UCSD-AML1 (cell line): ENCODE measurements at regions not wholly inside any gene's neighbourhood (a gene's known extent, or its start where the extent isn't known, plus 50 kb on each side); places are given as distances from the start of the nearest gene placed in this dataset.

Source experiments
- DNase-seq: peaks from one replicate; lab custom pipeline; 2025; ENCODE audit not compliant: unreplicated experiment; lab: John Stamatoyannopoulos, UW

GRCh38 chr1:62917314-62917713, 133.4 kb downstream of the ATG4C start:
- DNase-seq: no peak

- DNase-seq: no peak
Observed at GRCh38 chr1:62917805-62918204, 133.9 kb downstream of the ATG4C start.

DNA sequence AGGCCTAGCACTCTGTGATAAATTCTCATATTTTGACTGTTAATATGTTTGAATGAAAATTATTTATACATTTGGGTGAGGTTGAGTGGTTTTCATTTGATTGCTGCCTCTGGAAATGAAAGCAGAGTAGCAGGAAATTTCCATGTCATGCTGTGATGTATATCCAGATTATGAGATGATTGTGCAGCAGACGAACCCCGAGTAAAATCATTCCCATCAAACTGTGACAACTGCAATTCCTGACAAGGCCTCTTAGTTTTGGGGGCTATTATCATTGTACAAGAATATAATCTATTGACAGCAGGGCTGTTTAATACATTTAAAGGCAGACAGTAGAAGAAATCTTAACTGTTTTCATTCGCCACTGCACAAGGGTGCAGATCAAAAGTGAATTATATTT, 134.8 kb downstream of the ATG4C start:
- no peak for DNase-seq

GRCh38 chr1:62922006-62922405, 138.1 kb downstream of the ATG4C start:
- DNase-seq: no peak

DNA sequence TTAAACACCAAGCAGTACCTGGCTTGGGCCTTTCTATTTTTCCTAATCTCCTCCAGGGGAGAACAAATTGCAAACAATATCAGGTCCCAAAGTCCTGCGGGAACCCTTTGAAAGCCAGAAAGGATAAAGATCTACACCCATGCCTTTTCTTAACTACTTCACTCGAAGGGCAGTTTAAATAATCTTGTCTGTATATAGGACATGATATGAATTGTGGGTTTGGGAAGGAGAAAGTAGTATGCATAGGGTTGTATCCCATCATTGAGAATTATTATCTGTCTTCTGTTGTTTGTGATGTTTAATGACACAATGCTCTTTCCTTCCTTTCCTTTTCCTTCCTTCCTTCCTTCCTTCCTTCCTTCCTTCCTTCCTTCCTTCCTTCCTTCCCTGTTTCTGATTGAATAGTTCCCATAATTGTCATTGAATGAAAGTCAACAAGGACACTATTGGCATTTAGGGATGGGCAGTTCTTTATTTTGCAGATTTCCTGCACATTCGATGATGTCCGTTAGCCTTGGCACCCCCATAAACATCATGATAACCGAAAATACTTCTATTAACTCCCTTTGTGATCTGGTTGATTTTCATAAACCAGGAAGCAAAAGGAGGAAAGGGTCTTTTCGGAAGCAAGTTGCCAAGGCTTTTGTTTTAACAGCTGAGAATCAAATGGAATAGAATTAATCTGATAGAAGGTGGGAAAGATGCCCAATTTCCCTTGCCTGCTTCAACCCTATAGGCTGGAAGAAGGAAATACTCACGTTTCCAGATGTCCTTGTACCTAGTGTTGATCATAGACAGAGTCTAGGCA, 141.3 kb downstream of the ATG4C start:
- no peak for DNase-seq

- DNase-seq: no peak
Observed at GRCh38 chr1:62926681-62927252, 142.8 kb downstream of the ATG4C start.

GRCh38 chr1:62928885-62929284, 145.0 kb downstream of the ATG4C start:
- no peak for DNase-seq

GRCh38 chr1:62937634-62938296, 153.8 kb downstream of the ATG4C start:
- DNase-seq: no peak

- no peak for DNase-seq
Observed at GRCh38 chr1:62941780-62942179, 157.8 kb downstream of the ATG4C start.

DNA sequence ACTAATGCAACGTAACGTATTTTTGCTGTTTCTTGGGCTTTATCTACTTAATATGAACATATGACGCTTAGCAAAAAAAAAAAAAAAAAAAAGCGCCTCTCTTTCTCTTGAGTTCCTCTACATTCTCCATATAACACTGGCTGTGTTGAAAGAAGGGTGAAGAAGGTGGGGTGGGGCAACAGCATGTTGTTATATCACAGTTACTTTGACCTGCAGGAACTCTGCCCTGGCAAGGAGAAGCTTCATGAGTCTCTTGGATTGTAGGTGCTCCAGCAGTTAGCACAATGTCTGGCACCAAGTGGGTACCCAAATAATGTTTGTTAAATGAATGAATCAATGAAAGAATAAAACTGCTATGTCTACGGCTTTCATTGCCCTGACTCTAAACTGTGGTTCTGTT, 162.6 kb downstream of the ATG4C start:
- DNase-seq: no peak

DNA sequence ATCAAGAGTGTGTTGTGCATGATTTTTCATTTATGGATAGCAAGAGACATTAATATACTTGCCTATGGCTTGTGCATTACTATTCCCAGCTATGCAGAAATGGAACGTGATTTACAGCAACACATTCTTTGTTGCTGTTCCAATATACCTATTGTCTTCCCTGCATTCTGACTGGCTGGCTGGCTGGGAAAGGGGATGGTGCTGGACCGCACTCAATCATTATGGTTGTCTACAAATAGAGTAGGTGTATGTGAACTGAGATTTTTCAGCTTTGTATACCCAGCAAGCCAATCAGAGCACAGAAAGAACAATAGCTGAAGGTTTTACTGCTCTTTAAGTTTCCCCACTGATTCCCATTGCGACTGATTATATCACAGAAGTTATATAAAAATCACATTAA, 167.5 kb downstream of the ATG4C start:
- DNase-seq: no peak

DNA sequence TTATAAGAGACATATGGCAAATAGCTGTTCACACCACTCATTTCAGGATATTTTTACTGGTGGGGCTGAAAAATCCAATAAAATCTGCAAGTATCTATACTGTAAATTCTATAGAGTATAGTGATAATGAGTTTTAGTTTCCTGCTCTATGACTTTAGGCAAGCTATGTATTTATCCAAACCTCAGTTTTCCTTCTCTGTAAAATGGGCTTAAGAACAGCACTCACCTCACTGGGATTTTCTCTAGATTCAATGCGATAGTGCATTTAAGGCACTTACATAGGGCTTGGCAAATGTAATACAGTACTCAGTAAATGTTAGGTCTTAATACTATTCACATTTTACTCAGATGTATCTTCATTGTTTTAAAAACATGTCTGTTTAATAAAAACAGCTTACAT, 168.7 kb downstream of the ATG4C start:
- DNase-seq: no peak

DNA sequence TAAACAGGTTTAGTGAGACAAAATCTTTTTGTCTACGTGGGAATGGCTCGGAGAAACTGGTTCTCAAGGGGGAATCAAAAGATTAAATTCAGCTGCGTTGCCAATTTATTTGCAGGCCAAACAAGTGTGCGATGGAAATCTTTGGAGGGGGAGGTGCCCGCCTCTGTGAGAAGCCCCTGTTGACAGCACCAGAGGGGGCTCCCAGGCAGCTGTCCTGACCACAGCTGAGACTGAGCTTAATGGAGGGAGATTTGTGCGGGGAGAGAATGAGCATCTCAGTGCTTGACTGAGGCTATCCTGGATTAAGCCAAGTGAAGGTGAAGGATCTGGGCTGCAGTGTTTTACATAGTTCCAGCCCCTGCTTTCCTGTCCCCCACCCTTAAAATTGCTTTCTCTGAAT, 169.7 kb downstream of the ATG4C start:
- no peak for DNase-seq

DNA sequence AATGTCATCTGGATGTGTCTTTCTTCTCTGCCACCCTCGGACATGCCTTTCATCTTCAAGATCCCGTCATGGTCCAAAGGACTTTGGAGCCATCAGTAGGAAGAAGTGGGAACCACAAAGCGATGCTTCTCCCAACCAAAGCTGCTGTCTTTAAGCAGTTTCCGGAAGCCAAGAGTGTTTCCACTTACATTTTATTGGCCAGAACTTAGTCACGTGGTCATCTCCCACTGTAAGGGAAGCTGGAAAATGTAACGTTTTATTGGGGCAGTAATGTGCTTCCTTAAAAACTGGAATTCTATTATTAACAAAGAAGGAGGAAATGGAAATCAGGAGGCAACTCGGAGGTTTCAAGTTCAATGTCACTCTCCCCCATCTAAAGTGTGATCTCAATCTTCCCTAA, 170.8 kb downstream of the ATG4C start:
- DNase-seq: no peak

GRCh38 chr1:62955666-62956065, 171.7 kb downstream of the ATG4C start:
- no peak for DNase-seq

- no peak for DNase-seq
Observed at GRCh38 chr1:62962014-62962812, 178.3 kb downstream of the ATG4C start.

- DNase-seq: peak; percentile 20
Observed at GRCh38 chr1:62962901-62963776, 179.2 kb downstream of the ATG4C start.

DNA sequence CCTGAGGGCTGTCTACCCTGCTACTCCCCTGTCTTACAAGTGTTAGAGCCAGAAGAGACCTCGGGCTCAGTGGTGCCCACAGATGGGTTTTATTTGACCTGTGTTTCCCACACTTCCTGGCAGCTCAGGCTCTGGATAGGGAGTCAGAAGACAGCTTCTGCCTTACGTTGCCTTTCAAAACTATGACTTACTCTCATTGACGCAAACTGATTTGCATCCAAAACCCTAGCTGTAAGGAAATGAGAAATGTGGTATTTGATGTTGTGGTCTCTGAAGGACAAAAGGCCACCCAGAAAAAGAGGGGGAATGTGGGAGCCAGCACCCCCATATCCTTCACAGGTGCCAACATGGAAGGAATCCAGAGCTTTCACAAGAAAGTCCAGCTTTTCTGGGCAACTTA, 180.2 kb downstream of the ATG4C start:
- DNase-seq: no peak

GRCh38 chr1:62967031-62967430, 183.1 kb downstream of the ATG4C start:
- no peak for DNase-seq

- no peak for DNase-seq
Observed at GRCh38 chr1:62977366-62977765, 193.4 kb downstream of the ATG4C start.

DNA sequence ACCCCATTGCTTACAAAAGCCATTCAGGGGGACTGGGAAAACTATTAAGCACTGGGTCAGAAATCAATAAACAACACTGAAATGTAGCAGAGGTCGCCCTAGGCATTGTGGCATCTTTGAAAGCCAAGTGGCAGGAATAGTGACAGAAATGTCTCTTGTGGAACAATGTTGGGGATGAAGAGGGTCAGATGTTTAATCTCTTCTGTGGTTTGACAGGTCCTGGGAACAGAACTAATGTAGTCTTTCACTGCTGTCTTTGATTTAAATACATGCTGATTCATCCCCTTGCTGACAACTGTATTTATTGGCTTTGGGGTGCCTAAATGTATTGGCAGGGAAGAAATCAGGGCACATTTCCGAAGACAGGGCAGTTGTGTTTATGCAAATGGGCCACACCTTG, 194.8 kb downstream of the ATG4C start:
- DNase-seq: no peak
